OCI-LY7 (cell line): ENCODE measurements at regions not wholly inside any gene's neighbourhood (a gene's known extent, or its start where the extent isn't known, plus 50 kb on each side); places are given as distances from the start of the nearest gene placed in this dataset.

ENCODE experiments used
- CTCF ChIP-seq: fragments of 200-600 bp; sonication (generic); conservative IDR thresholded peaks from 2 replicates; pipeline ENCODE4 v1.5.1; 2014; ENCODE audit warnings: mild to moderate bottlenecking, antibody characterized with exemption, low read length, moderate library complexity, mixed read lengths
- EZH2phosphoT487 ChIP-seq: fragments of 200-600 bp; sonication (generic); IDR thresholded peaks from 2 replicates; pipeline ENCODE4 v1.6.1; 2018; ENCODE audit warnings: low read depth, borderline replicate concordance, mild to moderate bottlenecking, mixed run types, antibody characterized with exemption, low read length, moderate library complexity, mixed read lengths

DNA sequence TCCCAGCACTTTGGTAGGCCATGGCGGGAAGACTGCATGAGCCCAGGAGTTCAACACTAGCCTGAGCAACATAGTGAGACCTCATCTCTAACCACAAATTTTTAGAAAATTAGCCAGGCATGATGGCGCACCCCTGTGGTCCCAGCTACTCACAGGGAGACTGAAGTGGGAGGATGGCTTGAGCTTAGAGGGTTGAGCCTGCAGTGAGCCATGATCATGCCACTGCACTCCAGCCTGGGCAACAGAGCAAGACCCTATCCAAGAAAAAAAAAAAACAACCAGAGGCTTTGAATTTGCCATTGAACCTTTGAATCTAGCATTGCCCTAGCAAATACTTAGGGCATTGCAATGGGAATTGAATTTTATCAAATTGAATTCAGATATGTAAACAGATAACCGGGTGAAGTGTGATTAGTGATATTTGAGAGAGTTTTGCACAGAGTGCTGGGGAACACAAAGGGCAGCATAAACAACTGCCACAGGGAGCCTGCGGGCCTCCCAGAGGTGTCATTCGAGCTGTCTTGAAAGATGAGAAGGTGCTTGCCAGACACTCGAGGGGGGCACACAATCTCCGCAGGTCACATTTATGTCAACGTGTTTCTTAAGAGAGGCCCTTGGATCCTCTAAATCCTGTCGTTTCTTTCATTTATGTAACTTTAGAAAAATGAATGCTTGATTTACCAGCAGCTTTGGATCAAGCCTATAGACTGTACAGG is 200.3 kb downstream of the AASDH start:
- TF ChIP-seq CTCF (no peak), EZH2phosphoT487 (no peak)
